Activated CD4-positive, alpha-beta T cell treated with anti-CD3 and anti-CD28 coated beads, Interleukin-2, Interleukin-6, amounts not matched to agents 100 ng/mL and 50 ng/mL, durations not matched to agents 16 hours and 8 hours (primary cell): ENCODE measurements at regions not wholly inside any gene's neighbourhood (a gene's known extent, or its start where the extent isn't known, plus 50 kb on each side); places are given as distances from the start of the nearest gene placed in this dataset.
"Not testable (repeated sequence)": the region's sequence is repeated elsewhere in the genome, so short reads cannot be mapped to it uniquely, and the experiment has no call there.

Experiments
- DNase-seq: peaks from one replicate; pipeline ENCODE4 v3.0.0-alpha.2; 2020

GRCh38 chr2:83224591-83225200 is 1234.4 kb downstream of the SUCLG1 start:
- DNase-seq, result no peak

- DNase-seq, result no peak
Measured at GRCh38 chr2:83221258-83221657, 1237.8 kb downstream of the SUCLG1 start.

- no peak for DNase-seq
Measured at GRCh38 chr2:83217854-83218253, 1241.2 kb downstream of the SUCLG1 start.

- peak; percentile 0 for DNase-seq
Measured at GRCh38 chr2:83196225-83196624, 1262.9 kb downstream of the SUCLG1 start.

GRCh38 chr2:83191316-83191715 is 1267.8 kb downstream of the SUCLG1 start:
- no peak for DNase-seq

- no peak for DNase-seq
Measured at GRCh38 chr2:83186105-83186760, 1272.8 kb downstream of the SUCLG1 start.

- DNase-seq, result not testable (repeated sequence)
Measured at GRCh38 chr2:83180862-83181530, 1278.1 kb downstream of the SUCLG1 start.

GRCh38 chr2:83176539-83176938 is 1282.5 kb downstream of the SUCLG1 start:
- DNase-seq, result no peak

GRCh38 chr2:83172841-83173240 is 1286.2 kb downstream of the SUCLG1 start:
- DNase-seq, result no peak

- DNase-seq, result no peak
Measured at GRCh38 chr2:83168377-83168776, 1290.7 kb downstream of the SUCLG1 start.

GRCh38 chr2:83162421-83162820 is 1296.7 kb downstream of the SUCLG1 start:
- DNase-seq, result no peak

- no peak for DNase-seq
Measured at GRCh38 chr2:83160571-83160970, 1298.5 kb downstream of the SUCLG1 start.

- DNase-seq, result no peak
Measured at GRCh38 chr2:83155826-83156225, 1303.3 kb downstream of the SUCLG1 start.

GRCh38 chr2:83143946-83144345 is 1315.1 kb downstream of the SUCLG1 start:
- no peak for DNase-seq

- DNase-seq, result no peak
Measured at GRCh38 chr2:83142934-83143333, 1316.1 kb downstream of the SUCLG1 start.

- DNase-seq, result no peak
Measured at GRCh38 chr2:83115606-83116005, 1343.5 kb downstream of the SUCLG1 start.

- no peak for DNase-seq
Measured at GRCh38 chr2:83115155-83115554, 1343.9 kb downstream of the SUCLG1 start.

GRCh38 chr2:83113953-83114352 is 1345.1 kb downstream of the SUCLG1 start:
- no peak for DNase-seq

- no peak for DNase-seq
Measured at GRCh38 chr2:83112858-83113257, 1346.2 kb downstream of the SUCLG1 start.

- no peak for DNase-seq
Measured at GRCh38 chr2:83109284-83109683, 1349.8 kb downstream of the SUCLG1 start.

GRCh38 chr2:83106853-83107252 is 1352.2 kb downstream of the SUCLG1 start:
- DNase-seq, result no peak

GRCh38 chr2:83104202-83104601 is 1354.9 kb downstream of the SUCLG1 start:
- no peak for DNase-seq

GRCh38 chr2:83103613-83104012 is 1355.5 kb downstream of the SUCLG1 start:
- DNase-seq, result no peak

GRCh38 chr2:83089051-83089450 is 1370.0 kb downstream of the SUCLG1 start:
- DNase-seq, result not testable (repeated sequence)
